Stomach smooth muscle (tissue), 2 donors: ENCODE measurements at regions not wholly inside any gene's neighbourhood (a gene's known extent, or its start where the extent isn't known, plus 50 kb on each side); places are given as distances from the start of the nearest gene placed in this dataset.
"Not testable (repeated sequence)": the region's sequence is repeated elsewhere in the genome, so short reads cannot be mapped to it uniquely, and the experiment has no call there.

Experiments
- H3K27ac ChIP-seq: one replicate; pipeline ENCODE4 v1.7.0; 2013; ENCODE audit warnings: mild to moderate bottlenecking, low read length, inconsistent platforms
- H3K27me3 ChIP-seq, 2 donors: one replicate each; pipeline ENCODE4 v1.7.0; 2013; ENCODE audit warnings: low read length in 2 of 2; ENCODE audit not compliant: insufficient read depth in 2 of 2, control insufficient read depth in 1 of 2
- H3K36me3 ChIP-seq, 2 donors: one replicate each; pipeline ENCODE4 v1.7.0; 2013; ENCODE audit warnings: low read length in 2 of 2; ENCODE audit not compliant: control insufficient read depth in 2 of 2, insufficient read depth in 2 of 2
- H3K4me1 ChIP-seq: one replicate; pipeline ENCODE4 v1.7.0; 2013; ENCODE audit warnings: low read length; ENCODE audit not compliant: control insufficient read depth, insufficient read depth
- H3K4me3 ChIP-seq, 2 donors: one replicate each; pipeline ENCODE4 v1.7.0; 2013; ENCODE audit warnings: low read length in 2 of 2
- H3K9ac ChIP-seq, 2 donors: one replicate each; pipeline ENCODE4 v1.7.0; 2013; ENCODE audit warnings: low read length in 2 of 2, mild to moderate bottlenecking in 1 of 2
- H3K9me3 ChIP-seq, 2 donors: one replicate each; pipeline ENCODE4 v1.7.0; 2013; ENCODE audit warnings: low read length in 2 of 2; ENCODE audit not compliant: control insufficient read depth in 2 of 2
- donor health status: healthy.
- donor health status: Pancreatic carcinoma.

GRCh38 chr17:68141050-68141449, 105.5 kb downstream of the KPNA2 start:
- Histone ChIP-seq H3K4me1 (no peaks in the 10 kb centered on the region), H3K9me3 (no peaks in the 10 kb centered on the region), H3K27ac (no peak overlapping the region), H3K27me3 (no peaks in the 10 kb centered on the region), H3K9ac (no peak overlapping the region), H3K4me3 (no peak overlapping the region), H3K36me3 (no peaks in the 10 kb centered on the region)

GRCh38 chr17:68142595-68142994, 105.2 kb upstream of the AMZ2 start:
- Histone ChIP-seq H3K27ac (no peak overlapping the region), H3K9me3 (no peaks in the 10 kb centered on the region)

GRCh38 chr17:68143425-68143824, 104.4 kb upstream of the AMZ2 start:
- no peaks in the 10 kb centered on the region for H3K4me1 ChIP-seq
- no peak overlapping the region for H3K27ac ChIP-seq
- H3K27me3 ChIP-seq: no peaks in the 10 kb centered on the region
- no peaks in the 10 kb centered on the region for H3K9me3 ChIP-seq
- H3K36me3 ChIP-seq: no peaks in the 10 kb centered on the region
- H3K9ac ChIP-seq: no peak overlapping the region
- no peak overlapping the region for H3K4me3 ChIP-seq

More at GRCh38 chr17:68142595-68142994, 105.2 kb upstream of the AMZ2 start:
- H3K36me3 ChIP-seq: no peaks in the 10 kb centered on the region
- no peaks in the 10 kb centered on the region for H3K27me3 ChIP-seq
- no peaks in the 10 kb centered on the region for H3K4me1 ChIP-seq
- H3K4me3 ChIP-seq: no peak overlapping the region
- H3K9ac ChIP-seq: no peak overlapping the region

GRCh38 chr17:68145088-68145487, 102.8 kb upstream of the AMZ2 start:
- no peaks in the 10 kb centered on the region for H3K36me3 ChIP-seq
- no peaks in the 10 kb centered on the region for H3K27me3 ChIP-seq
- H3K9ac ChIP-seq: no peak overlapping the region
- H3K4me3 ChIP-seq: no peak overlapping the region
- H3K9me3 ChIP-seq: no peaks in the 10 kb centered on the region
- no peaks in the 10 kb centered on the region for H3K4me1 ChIP-seq
- no peak overlapping the region for H3K27ac ChIP-seq

- Histone ChIP-seq H3K9ac (no peak overlapping the region), H3K4me3 (no peak overlapping the region), H3K27me3 (no peaks in the 10 kb centered on the region), H3K9me3 (no peaks in the 10 kb centered on the region), H3K36me3 (no peaks in the 10 kb centered on the region), H3K4me1 (no peaks in the 10 kb centered on the region), H3K27ac (no peak overlapping the region)
Measured at GRCh38 chr17:68148936-68149335, 98.9 kb upstream of the AMZ2 start.

GRCh38 chr17:68152161-68152571, 95.7 kb upstream of the AMZ2 start:
- H3K27me3 ChIP-seq: no peaks in the 10 kb centered on the region

GRCh38 chr17:68155692-68156091, 92.2 kb upstream of the AMZ2 start:
- H3K4me1 ChIP-seq: no peaks in the 10 kb centered on the region
- no peaks in the 10 kb centered on the region for H3K27me3 ChIP-seq
- no peak overlapping the region for H3K4me3 ChIP-seq
- no peak overlapping the region for H3K27ac ChIP-seq
- H3K9ac ChIP-seq: no peak overlapping the region
- H3K36me3 ChIP-seq: no peaks in the 10 kb centered on the region
- H3K9me3 ChIP-seq: no peaks in the 10 kb centered on the region

More at GRCh38 chr17:68152161-68152571, 95.7 kb upstream of the AMZ2 start:
- Histone ChIP-seq H3K4me1 (no peaks in the 10 kb centered on the region), H3K9ac (no peak overlapping the region), H3K27ac (no peak overlapping the region), H3K36me3 (no peaks in the 10 kb centered on the region), H3K4me3 (no peak overlapping the region), H3K9me3 (no peaks in the 10 kb centered on the region)

- Histone ChIP-seq H3K9ac (no peak overlapping the region), H3K4me1 (no peaks in the 10 kb centered on the region), H3K27ac (no peak overlapping the region), H3K36me3 (no peaks in the 10 kb centered on the region), H3K4me3 (no peak overlapping the region), H3K9me3 (no peaks in the 10 kb centered on the region), H3K27me3 (no peaks in the 10 kb centered on the region)
Measured at GRCh38 chr17:68161644-68162428, 86.0 kb upstream of the AMZ2 start.

GRCh38 chr17:68168273-68169164, 79.3 kb upstream of the AMZ2 start:
- H3K9ac ChIP-seq, H3K9me3 ChIP-seq, H3K36me3 ChIP-seq, H3K4me1 ChIP-seq, H3K27ac ChIP-seq, H3K27me3 ChIP-seq, H3K4me3 ChIP-seq: not testable (repeated sequence)

- H3K27me3 ChIP-seq, H3K9ac ChIP-seq, H3K4me3 ChIP-seq, H3K36me3 ChIP-seq, H3K4me1 ChIP-seq, H3K27ac ChIP-seq, H3K9me3 ChIP-seq: not testable (repeated sequence)
Measured at GRCh38 chr17:68169165-68169821, 78.5 kb upstream of the AMZ2 start.
